ENCODE measurements at regions not wholly inside any gene's neighbourhood (a gene's known extent, or its start where the extent isn't known, plus 50 kb on each side); places are given as distances from the start of the nearest gene placed in this dataset.

- no peak overlapping the region for H3K4me3 ChIP-seq (ENCODE audit: low read depth in 1 of 3, low read length in 3 of 3)
- DNase-seq (ENCODE audit: low spot score) = no peak
- H3K4me1 ChIP-seq (ENCODE audit: control insufficient read depth in 4 of 4, insufficient read depth in 4 of 4, low read length in 3 of 4) = no peaks in the 10 kb centered on the region
- H3K27ac ChIP-seq (ENCODE audit: low read depth in 1 of 2, low read length in 2 of 2) = no peak overlapping the region
- H3K9ac ChIP-seq (ENCODE audit: low read depth in 1 of 2, low read length in 2 of 2) = no peak overlapping the region
- H3K9me3 ChIP-seq (ENCODE audit: control insufficient read depth in 4 of 4, low read length in 3 of 4) = no peaks in the 10 kb centered on the region
- no peaks in the 10 kb centered on the region for H3K36me3 ChIP-seq (ENCODE audit: control insufficient read depth in 4 of 4, insufficient read depth in 3 of 4, low read depth in 1 of 4, low read length in 3 of 4)
- H3K27me3 ChIP-seq (ENCODE audit: control insufficient read depth in 4 of 4, insufficient read depth in 4 of 4, low read length in 3 of 4) = no peaks in the 10 kb centered on the region
- WGBS = 54% methylated on average over 9 of the region's 9 CpGs
- TF ChIP-seq FOXA2 (IDR thresholded peaks at IDR 0.05) (no peak), RXRA (IDR thresholded peaks at IDR 0.05) (no peak)
Measured at GRCh38 chr11:45423475-45424120, 137.5 kb upstream of the SYT13 start.

DNA sequence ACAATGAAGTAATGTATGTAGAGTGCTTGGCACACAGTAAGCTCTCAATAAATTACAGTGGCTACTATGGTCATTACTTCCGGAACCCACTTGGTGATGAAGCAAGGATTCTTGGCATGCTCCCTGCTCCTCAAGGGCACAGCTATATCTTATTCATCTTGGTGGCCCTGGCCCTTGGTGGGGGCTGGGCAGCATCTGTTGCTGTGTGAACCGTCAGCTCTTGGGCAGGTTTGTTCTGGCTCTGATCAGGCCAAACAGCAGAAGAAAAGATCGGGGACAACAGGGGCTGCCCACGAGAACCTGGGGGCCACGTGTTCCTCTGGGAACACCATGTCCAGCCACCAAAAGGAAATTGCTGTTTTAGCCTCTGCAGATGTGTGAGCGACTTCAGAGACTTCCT lies 136.9 kb upstream of the SYT13 start:
- H3K27ac ChIP-seq (ENCODE audit: low read depth in 1 of 2, low read length in 2 of 2) = no peak overlapping the region
- TF ChIP-seq MAX (IDR thresholded peaks at IDR 0.05) (no peak), JUND (IDR thresholded peaks at IDR 0.05) (no peak), RXRA (IDR thresholded peaks at IDR 0.05) (no peak), EGR1 (IDR thresholded peaks at IDR 0.05; ENCODE audit: low read depth in 2 of 2) (no peak), HNF4A (conservative IDR thresholded peaks at IDR 0.05) (no peak), SP1 (IDR thresholded peaks at IDR 0.05) (no peak), RAD21 (IDR thresholded peaks at IDR 0.05) (no peak), FOXA2 (IDR thresholded peaks at IDR 0.05) (no peak)
- TF ChIP-seq, protein P1, sequence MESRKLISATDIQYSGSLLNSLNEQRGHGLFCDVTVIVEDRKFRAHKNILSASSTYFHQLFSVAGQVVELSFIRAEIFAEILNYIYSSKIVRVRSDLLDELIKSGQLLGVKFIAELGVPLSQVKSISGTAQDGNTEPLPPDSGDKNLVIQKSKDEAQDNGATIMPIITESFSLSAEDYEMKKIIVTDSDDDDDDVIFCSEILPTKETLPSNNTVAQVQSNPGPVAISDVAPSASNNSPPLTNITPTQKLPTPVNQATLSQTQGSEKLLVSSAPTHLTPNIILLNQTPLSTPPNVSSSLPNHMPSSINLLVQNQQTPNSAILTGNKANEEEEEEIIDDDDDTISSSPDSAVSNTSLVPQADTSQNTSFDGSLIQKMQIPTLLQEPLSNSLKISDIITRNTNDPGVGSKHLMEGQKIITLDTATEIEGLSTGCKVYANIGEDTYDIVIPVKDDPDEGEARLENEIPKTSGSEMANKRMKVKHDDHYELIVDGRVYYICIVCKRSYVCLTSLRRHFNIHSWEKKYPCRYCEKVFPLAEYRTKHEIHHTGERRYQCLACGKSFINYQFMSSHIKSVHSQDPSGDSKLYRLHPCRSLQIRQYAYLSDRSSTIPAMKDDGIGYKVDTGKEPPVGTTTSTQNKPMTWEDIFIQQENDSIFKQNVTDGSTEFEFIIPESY (IDR thresholded peaks at IDR 0.05) = no peak
- TF ChIP-seq, protein P2, sequence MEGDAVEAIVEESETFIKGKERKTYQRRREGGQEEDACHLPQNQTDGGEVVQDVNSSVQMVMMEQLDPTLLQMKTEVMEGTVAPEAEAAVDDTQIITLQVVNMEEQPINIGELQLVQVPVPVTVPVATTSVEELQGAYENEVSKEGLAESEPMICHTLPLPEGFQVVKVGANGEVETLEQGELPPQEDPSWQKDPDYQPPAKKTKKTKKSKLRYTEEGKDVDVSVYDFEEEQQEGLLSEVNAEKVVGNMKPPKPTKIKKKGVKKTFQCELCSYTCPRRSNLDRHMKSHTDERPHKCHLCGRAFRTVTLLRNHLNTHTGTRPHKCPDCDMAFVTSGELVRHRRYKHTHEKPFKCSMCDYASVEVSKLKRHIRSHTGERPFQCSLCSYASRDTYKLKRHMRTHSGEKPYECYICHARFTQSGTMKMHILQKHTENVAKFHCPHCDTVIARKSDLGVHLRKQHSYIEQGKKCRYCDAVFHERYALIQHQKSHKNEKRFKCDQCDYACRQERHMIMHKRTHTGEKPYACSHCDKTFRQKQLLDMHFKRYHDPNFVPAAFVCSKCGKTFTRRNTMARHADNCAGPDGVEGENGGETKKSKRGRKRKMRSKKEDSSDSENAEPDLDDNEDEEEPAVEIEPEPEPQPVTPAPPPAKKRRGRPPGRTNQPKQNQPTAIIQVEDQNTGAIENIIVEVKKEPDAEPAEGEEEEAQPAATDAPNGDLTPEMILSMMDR (IDR thresholded peaks at IDR 0.05; ENCODE audit: low read depth, low read length, missing input control) = no peak
- no peaks in the 10 kb centered on the region for H3K4me1 ChIP-seq (ENCODE audit: control insufficient read depth in 4 of 4, insufficient read depth in 4 of 4, low read length in 3 of 4)
- H3K9me3 ChIP-seq (ENCODE audit: control insufficient read depth in 4 of 4, low read length in 3 of 4) = no peaks in the 10 kb centered on the region
- no peaks in the 10 kb centered on the region for H3K27me3 ChIP-seq (ENCODE audit: control insufficient read depth in 4 of 4, insufficient read depth in 4 of 4, low read length in 3 of 4)
- DNase-seq (ENCODE audit: low spot score) = no peak
- WGBS = 86% methylated on average over 6 of the region's 6 CpGs
- H3K4me3 ChIP-seq (ENCODE audit: low read depth in 1 of 3, low read length in 3 of 3) = no peak overlapping the region
- H3K36me3 ChIP-seq (ENCODE audit: control insufficient read depth in 4 of 4, insufficient read depth in 3 of 4, low read depth in 1 of 4, low read length in 3 of 4) = no peaks in the 10 kb centered on the region
- no peak overlapping the region for H3K9ac ChIP-seq (ENCODE audit: low read depth in 1 of 2, low read length in 2 of 2)

- H3K4me1 ChIP-seq (ENCODE audit: control insufficient read depth in 4 of 4, insufficient read depth in 4 of 4, low read length in 3 of 4) = no peaks in the 10 kb centered on the region
- H3K9ac ChIP-seq (ENCODE audit: low read depth in 1 of 2, low read length in 2 of 2) = no peak overlapping the region
- no peaks in the 10 kb centered on the region for H3K27me3 ChIP-seq (ENCODE audit: control insufficient read depth in 4 of 4, insufficient read depth in 4 of 4, low read length in 3 of 4)
- H3K9me3 ChIP-seq (ENCODE audit: control insufficient read depth in 4 of 4, low read length in 3 of 4) = no peaks in the 10 kb centered on the region
- 75% methylated on average over 3 of the region's 3 CpGs for WGBS
- H3K36me3 ChIP-seq (ENCODE audit: control insufficient read depth in 4 of 4, insufficient read depth in 3 of 4, low read depth in 1 of 4, low read length in 3 of 4) = no peaks in the 10 kb centered on the region
- TF ChIP-seq GABPA (IDR thresholded peaks at IDR 0.05 in 1 of 2, conservative IDR thresholded peaks at IDR 0.05 in 1 of 2) (no peak), NR2F2 (IDR thresholded peaks at IDR 0.05) (no peak), HNF4A (conservative IDR thresholded peaks at IDR 0.05) (no peak), FOXA2 (IDR thresholded peaks at IDR 0.05) (no peak), JUND (IDR thresholded peaks at IDR 0.05) (no peak), ATF3 (IDR thresholded peaks at IDR 0.05) (no peak), SP1 (IDR thresholded peaks at IDR 0.05) (no peak), MAX (IDR thresholded peaks at IDR 0.05) (no peak)
- TF ChIP-seq, protein P3, sequence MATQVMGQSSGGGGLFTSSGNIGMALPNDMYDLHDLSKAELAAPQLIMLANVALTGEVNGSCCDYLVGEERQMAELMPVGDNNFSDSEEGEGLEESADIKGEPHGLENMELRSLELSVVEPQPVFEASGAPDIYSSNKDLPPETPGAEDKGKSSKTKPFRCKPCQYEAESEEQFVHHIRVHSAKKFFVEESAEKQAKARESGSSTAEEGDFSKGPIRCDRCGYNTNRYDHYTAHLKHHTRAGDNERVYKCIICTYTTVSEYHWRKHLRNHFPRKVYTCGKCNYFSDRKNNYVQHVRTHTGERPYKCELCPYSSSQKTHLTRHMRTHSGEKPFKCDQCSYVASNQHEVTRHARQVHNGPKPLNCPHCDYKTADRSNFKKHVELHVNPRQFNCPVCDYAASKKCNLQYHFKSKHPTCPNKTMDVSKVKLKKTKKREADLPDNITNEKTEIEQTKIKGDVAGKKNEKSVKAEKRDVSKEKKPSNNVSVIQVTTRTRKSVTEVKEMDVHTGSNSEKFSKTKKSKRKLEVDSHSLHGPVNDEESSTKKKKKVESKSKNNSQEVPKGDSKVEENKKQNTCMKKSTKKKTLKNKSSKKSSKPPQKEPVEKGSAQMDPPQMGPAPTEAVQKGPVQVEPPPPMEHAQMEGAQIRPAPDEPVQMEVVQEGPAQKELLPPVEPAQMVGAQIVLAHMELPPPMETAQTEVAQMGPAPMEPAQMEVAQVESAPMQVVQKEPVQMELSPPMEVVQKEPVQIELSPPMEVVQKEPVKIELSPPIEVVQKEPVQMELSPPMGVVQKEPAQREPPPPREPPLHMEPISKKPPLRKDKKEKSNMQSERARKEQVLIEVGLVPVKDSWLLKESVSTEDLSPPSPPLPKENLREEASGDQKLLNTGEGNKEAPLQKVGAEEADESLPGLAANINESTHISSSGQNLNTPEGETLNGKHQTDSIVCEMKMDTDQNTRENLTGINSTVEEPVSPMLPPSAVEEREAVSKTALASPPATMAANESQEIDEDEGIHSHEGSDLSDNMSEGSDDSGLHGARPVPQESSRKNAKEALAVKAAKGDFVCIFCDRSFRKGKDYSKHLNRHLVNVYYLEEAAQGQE (IDR thresholded peaks at IDR 0.05) = no peak
- TF ChIP-seq, protein P1 (IDR thresholded peaks at IDR 0.05) = no peak
- H3K27ac ChIP-seq (ENCODE audit: low read depth in 1 of 2, low read length in 2 of 2) = no peak overlapping the region
- DNase-seq (ENCODE audit: low spot score) = no peak
- no peak overlapping the region for H3K4me3 ChIP-seq (ENCODE audit: low read depth in 1 of 3, low read length in 3 of 3)
Measured at GRCh38 chr11:45414088-45414487, 127.9 kb upstream of the SYT13 start.

Measured in liver (tissue), 8 donors.